SJCRH30 (cell line): ENCODE measurements at regions not wholly inside any gene's neighbourhood (a gene's known extent, or its start where the extent isn't known, plus 50 kb on each side); places are given as distances from the start of the nearest gene placed in this dataset.

Source experiments
- DNase-seq, 2 experiments: peaks; one replicate each; pipeline ENCODE4 v3.0.0-alpha.2; 2015 to 2020
- H3K27ac ChIP-seq: fragments of 250-450 bp; sonication (Bioruptor Pico); 2 replicates; pipeline ENCODE4 v1.5.1; 2020; ENCODE audit warnings: mild to moderate bottlenecking, moderate library complexity
- H3K27me3 ChIP-seq: fragments of 250-450 bp; sonication (Bioruptor Pico); 2 replicates; pipeline ENCODE4 v1.5.1; 2020; ENCODE audit warnings: mild to moderate bottlenecking, moderate library complexity
- H3K36me3 ChIP-seq: fragments of 250-450 bp; sonication (Bioruptor Pico); 2 replicates; pipeline ENCODE4 v1.5.1; 2020; ENCODE audit warnings: mild to moderate bottlenecking, moderate library complexity
- H3K4me1 ChIP-seq: fragments of 250-450 bp; sonication (Bioruptor Pico); 2 replicates; pipeline ENCODE4 v1.5.1; 2020; ENCODE audit warnings: mild to moderate bottlenecking, moderate library complexity
- H3K4me3 ChIP-seq: fragments of 250-450 bp; sonication (Bioruptor Pico); 2 replicates; pipeline ENCODE4 v1.5.1; 2020; ENCODE audit warnings: mild to moderate bottlenecking, moderate library complexity
- H3K9me3 ChIP-seq: fragments of 250-450 bp; sonication (Bioruptor Pico); replicated peaks from 2 replicates; pipeline ENCODE4 v1.5.1; 2020; ENCODE audit warnings: mild to moderate bottlenecking, moderate library complexity

DNA sequence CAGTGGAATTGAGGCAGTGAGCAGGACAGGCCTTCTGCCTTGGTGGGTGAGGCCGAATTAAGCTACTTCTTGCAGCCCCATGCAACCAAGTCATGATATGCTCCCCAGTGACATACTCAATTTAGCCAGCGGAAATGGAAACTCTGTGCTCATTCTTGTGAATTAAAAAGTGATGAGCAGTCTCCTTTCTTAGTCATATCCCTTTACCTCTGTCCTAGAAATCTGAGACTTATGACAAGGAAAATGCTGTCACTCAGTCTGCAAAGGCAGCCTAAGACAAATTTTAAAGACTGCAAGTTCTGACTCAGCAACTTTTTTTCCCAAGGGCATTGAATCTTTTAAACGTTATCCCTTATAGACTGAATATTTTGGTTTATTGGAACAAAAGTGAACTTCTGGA is 218.2 kb downstream of the SH3BP4 start:
- H3K36me3 ChIP-seq: no peaks in the 10 kb centered on the region
- H3K4me1 ChIP-seq: peaks cover 22% of the 10 kb centered on the region
- H3K27ac ChIP-seq: peak overlapping the region; percentile 65
- no peaks in the 10 kb centered on the region for H3K27me3 ChIP-seq
- no peak overlapping the region for H3K4me3 ChIP-seq
- H3K9me3 ChIP-seq: no peaks in the 10 kb centered on the region
- peak in 1 of 2 experiments; percentile 11 for DNase-seq

DNA sequence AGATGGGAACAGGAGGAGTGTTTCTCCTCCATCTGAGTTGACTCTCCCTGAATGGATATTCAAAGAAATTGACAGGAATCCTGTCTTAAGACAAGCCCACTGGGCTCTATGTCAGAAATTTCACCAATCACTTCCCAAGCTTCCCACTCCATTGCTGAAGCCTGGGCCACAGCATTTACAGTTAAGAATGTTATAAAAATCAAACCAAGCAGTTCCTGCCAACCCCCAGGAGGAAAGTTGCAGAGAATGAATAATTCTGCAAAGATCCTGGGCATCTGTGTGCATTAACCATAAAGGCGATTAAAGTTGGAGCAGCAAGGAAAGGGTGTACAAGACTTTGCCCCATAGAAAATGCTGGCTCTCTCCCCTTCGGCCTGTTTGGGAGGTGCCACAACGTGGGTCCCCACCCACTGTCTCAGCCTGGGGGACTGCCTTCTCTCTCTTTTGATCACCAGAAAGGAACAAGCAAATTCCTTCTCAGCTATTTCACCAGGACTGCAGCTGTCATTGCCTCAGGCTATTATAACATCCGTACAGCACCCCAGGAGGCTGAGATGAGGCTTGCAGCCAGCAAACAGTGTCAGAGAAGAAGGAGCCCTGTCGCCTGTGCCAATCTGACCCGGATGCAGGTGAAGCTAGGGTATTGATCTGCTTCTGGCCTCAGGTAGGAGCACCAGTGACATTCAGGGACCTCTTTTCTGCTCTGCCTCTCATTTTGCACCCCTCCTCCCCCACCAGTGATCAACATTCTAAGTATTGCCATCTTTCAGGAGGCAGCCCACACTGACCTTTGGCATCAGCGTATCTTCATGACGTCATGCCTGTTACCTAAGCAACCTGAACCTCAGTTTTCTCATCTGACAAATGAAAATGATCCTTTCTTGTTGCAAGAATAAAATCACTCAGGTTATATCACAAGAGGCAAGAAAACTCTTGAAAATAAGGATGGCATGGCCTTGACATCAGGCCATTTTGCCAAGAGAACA is 219.0 kb downstream of the SH3BP4 start:
- Histone ChIP-seq H3K4me1 (peaks cover 22% of the 10 kb centered on the region), H3K4me3 (no peak overlapping the region)
- DNase-seq: peak; percentile 93 to 97

DNA sequence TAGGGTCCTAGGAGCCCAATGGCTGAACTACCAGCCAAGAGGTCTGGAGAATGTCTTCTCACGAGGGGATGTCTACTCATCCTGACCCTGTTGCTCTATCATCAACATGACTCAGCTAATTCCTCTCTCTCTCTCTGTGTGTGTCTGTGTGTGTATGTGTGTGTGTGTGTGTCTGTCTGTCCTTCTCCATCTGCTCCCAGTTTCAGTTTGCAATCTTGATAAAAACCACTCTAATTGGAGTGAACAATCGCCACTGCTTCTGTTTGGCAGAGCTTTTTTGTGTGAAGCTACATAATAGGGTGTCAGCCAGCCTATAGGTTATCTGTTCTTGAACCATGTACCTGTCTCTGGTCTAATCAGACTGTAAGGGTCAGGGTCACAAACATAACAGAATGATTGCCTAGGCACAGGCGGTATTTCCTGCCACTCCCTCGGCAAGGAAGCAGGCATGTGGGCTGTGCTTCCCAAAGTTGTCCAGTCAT is 219.8 kb downstream of the SH3BP4 start:
- Histone ChIP-seq H3K36me3 (no peaks in the 10 kb centered on the region), H3K4me3 (no peak overlapping the region), H3K27me3 (no peaks in the 10 kb centered on the region), H3K4me1 (peaks cover 22% of the 10 kb centered on the region), H3K9me3 (no peaks in the 10 kb centered on the region; the same call in 1 of the 2 replicates), H3K27ac (peak overlapping the region; percentile 65)
- peak; percentile 30 to 41 for DNase-seq

More for the DNA sequence above, 219.0 kb downstream of the SH3BP4 start:
- peak overlapping the region; percentile 65 for H3K27ac ChIP-seq
- H3K9me3 ChIP-seq: no peaks in the 10 kb centered on the region
- H3K36me3 ChIP-seq: no peaks in the 10 kb centered on the region
- H3K27me3 ChIP-seq: no peaks in the 10 kb centered on the region

DNA sequence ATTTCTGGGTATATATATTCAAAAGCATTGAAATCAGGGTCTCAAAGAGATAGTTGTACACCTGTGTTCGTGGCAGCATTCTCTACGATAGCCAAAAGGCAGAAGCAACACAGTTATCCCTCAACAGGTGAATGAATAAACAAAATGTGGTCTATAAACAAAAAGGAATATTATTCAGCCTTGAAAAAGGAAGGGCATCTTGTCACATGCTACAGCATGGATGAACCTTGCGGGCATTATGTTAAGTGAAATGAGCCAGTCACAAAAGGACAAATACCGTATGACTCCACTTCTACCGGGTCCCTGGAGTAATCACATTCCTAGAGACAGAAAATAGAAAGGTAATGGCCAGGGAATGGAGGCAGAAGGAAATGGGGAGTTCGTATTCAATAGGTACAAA is 228.8 kb downstream of the SH3BP4 start:
- Histone ChIP-seq H3K36me3 (no peaks in the 10 kb centered on the region; the same call in 1 of the 2 replicates), H3K4me3 (no peak overlapping the region), H3K27me3 (no peaks in the 10 kb centered on the region), H3K4me1 (no peaks in the 10 kb centered on the region), H3K27ac (no peak overlapping the region), H3K9me3 (peaks cover 2% of the 10 kb centered on the region; the same call in 1 of the 2 replicates)
- DNase-seq: no peak

DNA sequence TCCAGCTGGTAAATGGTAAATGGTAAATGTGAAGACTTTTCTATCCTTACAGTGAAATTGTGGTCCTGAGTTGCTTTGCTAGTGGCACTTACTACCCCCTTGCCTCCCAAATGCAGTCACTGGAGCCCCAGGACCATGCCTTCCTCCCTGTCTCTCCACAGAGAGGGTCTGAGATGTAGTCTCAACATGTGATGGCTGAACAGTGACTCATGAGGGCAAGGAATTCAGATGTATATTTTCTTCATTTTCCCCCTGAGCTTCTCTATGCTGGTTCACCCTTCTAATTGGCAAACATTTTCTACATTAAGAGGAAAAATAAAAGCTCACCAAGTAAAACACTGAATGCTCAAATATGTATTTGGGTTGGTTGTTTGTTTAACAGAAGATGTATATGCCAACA is 232.0 kb downstream of the SH3BP4 start:
- H3K27ac ChIP-seq: no peak overlapping the region
- H3K36me3 ChIP-seq: no peaks in the 10 kb centered on the region; the same call in 1 of the 2 replicates
- no peak overlapping the region for H3K4me3 ChIP-seq
- no peaks in the 10 kb centered on the region; the same call in 1 of the 2 replicates for H3K9me3 ChIP-seq
- no peak for DNase-seq
- H3K27me3 ChIP-seq: no peaks in the 10 kb centered on the region
- H3K4me1 ChIP-seq: no peaks in the 10 kb centered on the region

DNA sequence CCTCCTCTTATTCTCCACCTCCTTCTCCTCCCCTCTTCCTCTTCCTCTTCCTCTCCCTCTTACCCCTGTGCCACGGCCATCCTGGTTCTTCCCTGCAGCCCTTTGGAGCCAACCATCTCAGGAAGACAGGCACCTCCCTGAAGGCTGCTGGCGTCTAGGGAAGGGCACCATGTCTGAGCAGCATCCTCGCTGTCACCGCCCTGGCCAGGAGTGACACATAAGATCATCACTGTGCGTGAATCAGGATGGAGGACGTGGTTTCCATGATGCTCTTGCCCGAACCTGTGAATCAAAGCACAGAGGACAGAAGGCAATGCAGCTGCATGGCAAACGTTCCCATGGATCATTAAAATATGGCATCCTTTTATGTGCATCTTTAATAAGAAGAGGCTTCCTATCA is 236.0 kb downstream of the SH3BP4 start:
- Histone ChIP-seq H3K27me3 (0 out of 2 replicates have a peak, but pooled peaks cover 3% of the 10 kb centered on the region), H3K36me3 (no peaks in the 10 kb centered on the region), H3K4me3 (no peak overlapping the region), H3K27ac (no peak overlapping the region), H3K4me1 (no peaks in the 10 kb centered on the region), H3K9me3 (peaks cover 1% of the 10 kb centered on the region)
- DNase-seq: no peak

DNA sequence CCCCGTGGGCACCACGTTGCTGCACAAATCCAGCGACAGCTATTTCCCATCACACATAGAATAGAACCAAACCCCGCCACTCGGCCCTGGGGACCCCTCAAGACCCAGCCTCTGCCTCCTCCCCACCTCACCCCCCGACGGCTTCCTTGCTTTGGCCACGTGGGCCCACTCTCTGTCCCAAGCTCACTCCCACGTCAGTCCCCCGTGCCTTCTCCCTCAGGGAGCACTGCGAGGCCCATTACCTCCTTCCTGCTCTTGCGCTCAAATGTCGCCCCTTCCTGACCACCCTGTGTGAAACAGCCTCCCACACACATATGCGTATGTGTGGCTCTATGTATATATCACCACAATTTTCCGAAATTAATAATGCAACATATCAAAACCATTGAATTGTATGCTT is 239.7 kb downstream of the SH3BP4 start:
- H3K4me1 ChIP-seq: no peaks in the 10 kb centered on the region
- H3K9me3 ChIP-seq: peaks cover 4% of the 10 kb centered on the region
- H3K36me3 ChIP-seq: no peaks in the 10 kb centered on the region
- peak overlapping the region; percentile 1; the same call in 1 of the 2 replicates for H3K4me3 ChIP-seq
- DNase-seq: peak in 1 of 2 experiments; percentile 24
- 0 out of 2 replicates have a peak, but pooled peaks cover 3% of the 10 kb centered on the region for H3K27me3 ChIP-seq
- no peak overlapping the region for H3K27ac ChIP-seq

DNA sequence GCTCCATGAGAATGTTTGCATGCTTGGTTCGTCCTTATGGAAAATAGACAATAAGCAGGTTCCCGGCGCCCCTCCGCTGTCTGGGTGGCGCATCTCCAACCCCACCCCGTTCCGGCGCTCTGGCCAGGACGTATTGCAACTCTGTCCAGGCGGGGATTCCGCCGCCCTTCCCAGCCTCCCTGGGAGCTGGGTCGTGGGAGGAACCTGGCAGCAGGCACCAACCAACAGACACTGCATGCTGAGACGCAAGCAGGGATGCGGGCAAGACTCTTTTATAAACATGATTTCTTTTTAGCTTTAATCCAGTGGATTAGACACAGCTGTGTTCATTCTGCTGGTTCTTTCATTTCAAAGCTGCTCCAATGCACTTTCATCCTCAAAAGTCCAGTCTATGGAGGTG is 240.2 kb downstream of the SH3BP4 start:
- Histone ChIP-seq H3K9me3 (peaks cover 4% of the 10 kb centered on the region), H3K36me3 (no peaks in the 10 kb centered on the region), H3K27me3 (0 out of 2 replicates have a peak, but pooled peaks cover 3% of the 10 kb centered on the region), H3K4me3 (peak overlapping the region; percentile 1; the same call in 1 of the 2 replicates), H3K4me1 (no peaks in the 10 kb centered on the region), H3K27ac (no peak overlapping the region)
- peak; percentile 43 to 63 for DNase-seq

DNA sequence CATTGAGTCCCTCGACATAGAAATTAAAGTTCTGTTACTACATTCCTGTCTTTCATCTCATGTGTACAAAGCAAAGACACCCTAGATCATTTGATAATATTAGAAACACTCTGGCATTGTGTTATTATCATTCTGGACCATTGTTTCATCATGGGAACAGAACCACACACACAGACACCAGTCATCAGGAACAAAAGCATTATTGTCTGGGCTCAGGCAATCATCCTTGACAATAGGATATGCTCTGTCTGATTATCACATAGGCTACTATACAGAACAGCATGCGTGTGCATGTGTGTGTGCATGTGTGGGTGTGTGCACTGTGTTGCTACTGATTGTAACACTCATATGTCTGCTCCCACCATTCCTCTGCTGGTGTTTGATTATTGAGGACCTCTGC is 242.5 kb downstream of the SH3BP4 start:
- H3K27me3 ChIP-seq: 0 out of 2 replicates have a peak, but pooled peaks cover 3% of the 10 kb centered on the region
- H3K4me3 ChIP-seq: no peak overlapping the region
- H3K36me3 ChIP-seq: no peaks in the 10 kb centered on the region

DNA sequence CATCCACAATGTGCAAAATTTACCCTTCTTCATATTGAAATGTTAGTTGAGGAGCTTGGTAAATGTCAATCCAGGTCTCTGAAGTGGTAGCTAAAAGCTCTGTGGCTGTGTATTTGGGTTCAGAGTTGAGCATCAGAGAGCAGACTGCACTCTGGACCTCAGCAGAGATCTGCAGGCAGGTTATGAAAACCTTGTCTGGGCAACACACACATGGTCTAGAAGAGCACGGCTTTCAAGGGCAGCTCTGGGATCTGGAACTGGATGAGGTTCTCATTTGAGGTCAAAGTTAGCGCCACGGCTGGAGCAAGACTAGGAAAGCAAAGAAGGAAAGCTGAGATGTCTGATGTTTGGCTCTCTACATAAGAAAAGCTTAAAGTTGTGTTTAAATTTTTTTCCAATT is 243.0 kb downstream of the SH3BP4 start:
- Histone ChIP-seq H3K36me3 (no peaks in the 10 kb centered on the region), H3K27ac (no peak overlapping the region), H3K4me1 (no peaks in the 10 kb centered on the region), H3K4me3 (no peak overlapping the region), H3K9me3 (peaks cover 4% of the 10 kb centered on the region; the same call in 1 of the 2 replicates), H3K27me3 (0 out of 2 replicates have a peak, but pooled peaks cover 3% of the 10 kb centered on the region)
- DNase-seq: no peak

More for the DNA sequence above, 242.5 kb downstream of the SH3BP4 start:
- no peak for DNase-seq
- Histone ChIP-seq H3K9me3 (peaks cover 4% of the 10 kb centered on the region; the same call in 1 of the 2 replicates), H3K27ac (no peak overlapping the region), H3K4me1 (no peaks in the 10 kb centered on the region)

DNA sequence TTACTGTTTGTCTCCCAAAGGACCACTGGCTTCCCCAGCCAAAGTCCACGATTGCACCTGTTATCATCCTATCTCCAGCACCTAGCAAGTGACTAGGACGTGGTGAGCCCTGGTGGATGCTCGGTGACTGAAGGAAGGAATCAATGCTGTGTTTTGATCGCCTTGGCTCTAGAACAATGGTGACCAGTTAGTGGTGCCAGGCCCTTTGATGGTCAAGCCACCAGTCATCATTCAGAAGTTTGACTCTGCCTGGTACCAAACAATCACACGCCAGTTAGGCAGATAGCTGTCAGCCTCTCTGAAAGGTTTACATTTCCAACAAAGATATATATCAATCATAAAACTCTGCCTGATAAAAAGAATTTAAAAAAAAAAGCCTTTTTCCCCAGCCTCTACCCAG is 244.1 kb downstream of the SH3BP4 start:
- Histone ChIP-seq H3K4me1 (no peaks in the 10 kb centered on the region), H3K36me3 (no peaks in the 10 kb centered on the region), H3K27ac (no peak overlapping the region), H3K27me3 (0 out of 2 replicates have a peak, but pooled peaks cover 3% of the 10 kb centered on the region), H3K9me3 (peaks cover 4% of the 10 kb centered on the region; the same call in 1 of the 2 replicates), H3K4me3 (no peak overlapping the region)
- DNase-seq: no peak

DNA sequence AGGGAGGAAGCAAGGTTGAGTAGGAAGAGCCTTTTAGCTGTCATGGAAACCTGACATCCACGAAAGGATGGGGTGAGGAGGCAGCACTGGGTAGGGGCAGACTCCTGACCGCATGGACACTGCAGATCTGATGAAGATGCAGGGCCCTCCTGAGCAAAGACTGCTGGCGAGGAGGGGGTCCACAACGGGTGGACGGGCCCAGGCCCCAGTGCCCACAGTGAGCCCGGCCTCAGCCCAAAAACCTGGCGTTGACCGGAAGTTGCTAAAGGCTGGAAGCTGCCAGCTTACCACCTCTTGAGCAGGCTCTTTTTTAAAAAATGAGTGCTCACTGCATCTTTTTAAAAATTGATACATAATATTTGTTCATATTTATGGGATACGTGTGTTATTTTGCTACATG is 247.3 kb downstream of the SH3BP4 start:
- Histone ChIP-seq H3K36me3 (no peaks in the 10 kb centered on the region), H3K27me3 (no peaks in the 10 kb centered on the region), H3K4me3 (no peak overlapping the region), H3K27ac (no peak overlapping the region), H3K9me3 (no peaks in the 10 kb centered on the region), H3K4me1 (0 out of 2 replicates have a peak, but pooled peaks cover 3% of the 10 kb centered on the region)
- DNase-seq: no peak

DNA sequence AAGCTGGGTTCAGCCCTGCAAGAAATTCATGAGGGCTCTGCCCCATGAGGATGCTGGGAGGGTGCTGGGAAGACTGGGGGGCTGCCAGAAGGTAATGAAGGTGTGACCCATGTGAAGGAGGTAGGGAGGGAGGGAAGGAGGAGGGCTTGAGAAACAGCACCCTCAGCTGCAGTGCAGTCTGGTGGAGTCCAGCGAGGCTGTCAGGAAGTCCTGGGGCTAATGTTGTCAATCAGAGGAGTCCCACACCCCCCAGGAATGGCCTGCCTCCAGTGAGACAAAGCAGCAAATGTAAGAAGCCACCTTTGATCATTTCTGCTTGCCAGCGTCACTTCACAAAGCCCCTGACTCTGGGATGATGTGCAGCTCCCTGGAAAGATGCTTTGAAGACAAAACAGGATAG is 248.4 kb downstream of the SH3BP4 start:
- Histone ChIP-seq H3K4me3 (no peak overlapping the region), H3K27ac (no peak overlapping the region), H3K27me3 (no peaks in the 10 kb centered on the region), H3K36me3 (no peaks in the 10 kb centered on the region), H3K4me1 (0 out of 2 replicates have a peak, but pooled peaks cover 3% of the 10 kb centered on the region), H3K9me3 (no peaks in the 10 kb centered on the region)
- DNase-seq: no peak

DNA sequence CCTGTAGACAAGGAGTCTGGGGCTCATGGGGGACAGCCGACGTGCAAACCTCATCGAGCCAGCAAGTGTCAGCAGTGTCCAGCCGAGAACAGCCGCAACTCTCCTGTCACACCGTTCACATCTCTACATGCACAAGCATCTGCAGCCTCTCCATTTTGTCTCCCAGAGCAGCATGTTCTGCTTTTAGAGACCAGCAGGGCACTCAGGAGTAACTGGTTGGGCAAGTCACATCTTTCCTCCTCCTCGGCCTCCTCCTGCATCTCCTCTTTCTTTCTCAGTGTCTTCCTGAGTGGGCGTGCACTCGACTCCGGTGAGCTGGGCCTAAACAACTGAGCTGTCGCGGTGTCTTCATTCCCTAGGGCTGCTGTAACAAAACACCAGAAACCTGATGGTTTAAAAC is 249.9 kb downstream of the SH3BP4 start:
- H3K9me3 ChIP-seq: no peaks in the 10 kb centered on the region
- no peak overlapping the region for H3K4me3 ChIP-seq
- no peaks in the 10 kb centered on the region for H3K27me3 ChIP-seq
- peak in 1 of 2 experiments; percentile 45 for DNase-seq
- H3K36me3 ChIP-seq: no peaks in the 10 kb centered on the region
- H3K27ac ChIP-seq: no peak overlapping the region
- H3K4me1 ChIP-seq: peaks cover 9% of the 10 kb centered on the region

DNA sequence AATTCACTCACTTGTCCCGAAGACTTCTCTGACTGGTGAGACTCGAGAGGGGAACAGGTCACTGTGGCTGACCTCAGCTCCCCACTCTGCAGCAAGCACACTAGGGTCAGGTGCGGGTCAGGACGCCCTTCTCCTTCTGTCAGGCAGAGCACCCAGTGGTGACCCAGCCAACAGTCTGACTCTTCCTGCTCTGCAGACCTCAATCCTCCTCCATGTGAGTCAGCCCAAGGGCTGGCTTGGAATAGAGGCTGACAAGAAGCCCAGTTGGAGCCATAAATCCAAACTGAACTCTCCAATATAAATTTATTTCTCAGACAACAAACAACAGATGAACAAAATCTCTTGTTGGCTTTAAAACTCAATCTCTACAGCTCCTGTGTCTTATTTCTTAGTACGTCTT is 253.1 kb downstream of the SH3BP4 start:
- H3K27me3 ChIP-seq: no peaks in the 10 kb centered on the region

More for the DNA sequence above, 253.1 kb downstream of the SH3BP4 start:
- Histone ChIP-seq H3K27ac (no peak overlapping the region), H3K36me3 (no peaks in the 10 kb centered on the region), H3K9me3 (no peaks in the 10 kb centered on the region), H3K4me1 (peaks cover 15% of the 10 kb centered on the region), H3K4me3 (no peak overlapping the region)
- no peak for DNase-seq
